GM18907 (cell line): ENCODE measurements at regions not wholly inside any gene's neighbourhood (a gene's known extent, or its start where the extent isn't known, plus 50 kb on each side); places are given as distances from the start of the nearest gene placed in this dataset.
"Not testable (repeated sequence)": the region's sequence is repeated elsewhere in the genome, so short reads cannot be mapped to it uniquely, and the experiment has no call there.

Source experiments
- ATAC-seq: cut with Tn5 transposase; IDR thresholded peaks from one replicate; pipeline ENCODE4 v1.9.1; 2021; ENCODE audit warnings: mild to moderate bottlenecking, moderate library complexity; ENCODE audit not compliant: unreplicated experiment

GRCh38 chrX:83416273-83416672 is 91.8 kb upstream of the POU3F4 start:
- peak; percentile 61 for ATAC-seq

GRCh38 chrX:83419030-83419792 is 88.9 kb upstream of the POU3F4 start:
- no peak for ATAC-seq

DNA sequence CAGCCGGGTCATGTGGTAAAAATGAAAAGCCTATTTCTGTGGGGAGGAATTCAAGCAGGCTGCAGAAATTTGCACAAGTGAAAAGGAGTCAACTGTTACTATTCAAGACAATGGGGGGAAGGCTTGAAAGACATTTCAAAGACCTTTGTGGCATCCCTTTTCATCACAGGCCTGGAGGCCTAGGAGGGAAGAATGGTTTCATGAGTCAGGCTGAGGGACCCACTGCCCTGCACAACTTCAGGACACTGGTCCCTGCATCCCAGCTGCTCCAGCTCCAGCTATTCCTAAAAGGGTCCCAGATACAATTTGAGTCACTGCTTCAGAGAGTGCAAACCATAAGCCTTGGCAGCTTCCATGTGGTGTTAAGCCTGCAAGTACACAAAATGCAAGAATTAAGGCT is 85.3 kb upstream of the POU3F4 start:
- ATAC-seq = no peak

GRCh38 chrX:83442552-83442951 is 65.5 kb upstream of the POU3F4 start:
- not testable (repeated sequence) for ATAC-seq

- ATAC-seq = no peak
Measured at GRCh38 chrX:83446355-83446754, 61.7 kb upstream of the POU3F4 start.
